HL-60 (cell line): ENCODE measurements at regions not wholly inside any gene's neighbourhood (a gene's known extent, or its start where the extent isn't known, plus 50 kb on each side); places are given as distances from the start of the nearest gene placed in this dataset.

Experiments
- DNase-seq, 2 experiments: peaks; one replicate each; pipeline ENCODE4 v3.0.0-alpha.2; 2010 to 2020; ENCODE audit warnings: low read depth in 1 of 2, low spot score in 1 of 2
- H3K27ac ChIP-seq: fragments of 250-450 bp; sonication (Bioruptor Pico); replicated peaks from 2 replicates; pipeline ENCODE4 v1.5.1; 2020; ENCODE audit warnings: mild to moderate bottlenecking, moderate library complexity
- H3K27me3 ChIP-seq: fragments of 250-450 bp; sonication (Bioruptor Pico); 2 replicates; pipeline ENCODE4 v1.5.1; 2021; ENCODE audit warnings: mild to moderate bottlenecking, moderate library complexity; ENCODE audit not compliant: insufficient read depth, poor library complexity, severe bottlenecking
- H3K4me3 ChIP-seq: replicated peaks from 2 replicates; pipeline ENCODE4 v1.5.1; 2011; ENCODE audit warnings: mild to moderate bottlenecking, control low read depth, low read length; ENCODE audit not compliant: insufficient read depth
- GABPA ChIP-seq: IDR thresholded peaks from 2 replicates; pipeline ENCODE4 v1.6.1; 2012; ENCODE audit warnings: low read depth
- POLR2AphosphoS5 ChIP-seq: IDR thresholded peaks from 2 replicates; pipeline ENCODE4 v1.6.1; 2012; ENCODE audit warnings: low read depth
- SPI1 ChIP-seq: IDR thresholded peaks from 2 replicates; pipeline ENCODE4 v1.6.1; 2012; ENCODE audit warnings: low read depth, mild to moderate bottlenecking, borderline replicate concordance
- TF ChIP-seq, protein P1 (sequence below): IDR thresholded peaks from one replicate; pipeline ENCODE4 v1.5.1; 2011; ENCODE audit warnings: low read length, control low read depth, inconsistent platforms; ENCODE audit not compliant: insufficient read depth
- TF ChIP-seq, protein P2 (sequence below): IDR thresholded peaks from 2 replicates; pipeline ENCODE4 v1.6.1; 2012; ENCODE audit warnings: low read depth; ENCODE audit not compliant: insufficient replicate concordance

DNA sequence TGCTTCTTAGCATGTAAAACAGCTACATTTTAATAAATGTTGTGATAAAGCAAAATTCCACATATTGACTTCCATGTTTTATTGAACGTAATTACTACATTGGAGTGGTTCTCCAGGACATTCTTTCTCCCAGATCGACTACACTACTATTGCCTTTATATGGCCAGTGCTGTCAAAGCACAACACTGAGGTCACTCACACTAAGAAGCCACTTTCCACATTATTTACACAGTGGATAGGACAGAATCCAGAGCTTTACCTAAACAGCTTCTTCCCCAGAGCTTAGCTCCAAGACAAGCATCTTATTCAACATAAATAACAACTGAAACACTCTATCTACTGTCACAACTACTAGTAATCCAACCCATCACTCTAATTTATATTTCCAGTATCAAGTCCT is 73.9 kb upstream of the WDR75 start:
- no peak for DNase-seq
- Histone ChIP-seq H3K4me3 (no peak overlapping the region), H3K27me3 (no peaks in the 10 kb centered on the region), H3K27ac (no peak overlapping the region)
- TF ChIP-seq, protein P1, sequence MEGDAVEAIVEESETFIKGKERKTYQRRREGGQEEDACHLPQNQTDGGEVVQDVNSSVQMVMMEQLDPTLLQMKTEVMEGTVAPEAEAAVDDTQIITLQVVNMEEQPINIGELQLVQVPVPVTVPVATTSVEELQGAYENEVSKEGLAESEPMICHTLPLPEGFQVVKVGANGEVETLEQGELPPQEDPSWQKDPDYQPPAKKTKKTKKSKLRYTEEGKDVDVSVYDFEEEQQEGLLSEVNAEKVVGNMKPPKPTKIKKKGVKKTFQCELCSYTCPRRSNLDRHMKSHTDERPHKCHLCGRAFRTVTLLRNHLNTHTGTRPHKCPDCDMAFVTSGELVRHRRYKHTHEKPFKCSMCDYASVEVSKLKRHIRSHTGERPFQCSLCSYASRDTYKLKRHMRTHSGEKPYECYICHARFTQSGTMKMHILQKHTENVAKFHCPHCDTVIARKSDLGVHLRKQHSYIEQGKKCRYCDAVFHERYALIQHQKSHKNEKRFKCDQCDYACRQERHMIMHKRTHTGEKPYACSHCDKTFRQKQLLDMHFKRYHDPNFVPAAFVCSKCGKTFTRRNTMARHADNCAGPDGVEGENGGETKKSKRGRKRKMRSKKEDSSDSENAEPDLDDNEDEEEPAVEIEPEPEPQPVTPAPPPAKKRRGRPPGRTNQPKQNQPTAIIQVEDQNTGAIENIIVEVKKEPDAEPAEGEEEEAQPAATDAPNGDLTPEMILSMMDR: no peak

DNA sequence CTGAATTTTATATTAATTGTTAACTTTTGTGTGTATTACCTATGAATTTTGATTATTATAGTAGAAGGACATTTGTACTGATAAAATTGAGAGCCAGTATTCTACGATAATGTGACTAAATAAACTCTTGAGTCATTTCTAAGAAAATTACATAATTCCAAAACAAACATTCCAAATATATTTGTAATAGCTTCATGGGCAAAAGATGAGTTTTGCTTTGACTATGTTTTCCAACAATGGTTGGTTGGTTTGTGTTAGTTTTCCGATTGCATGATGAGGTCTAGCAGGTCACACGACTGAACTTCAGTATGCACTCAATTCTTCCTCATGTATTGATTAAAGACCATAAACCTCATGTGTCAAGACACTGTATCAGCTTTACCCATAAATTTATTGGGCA is 71.7 kb upstream of the WDR75 start:
- H3K27ac ChIP-seq: no peak overlapping the region

DNA sequence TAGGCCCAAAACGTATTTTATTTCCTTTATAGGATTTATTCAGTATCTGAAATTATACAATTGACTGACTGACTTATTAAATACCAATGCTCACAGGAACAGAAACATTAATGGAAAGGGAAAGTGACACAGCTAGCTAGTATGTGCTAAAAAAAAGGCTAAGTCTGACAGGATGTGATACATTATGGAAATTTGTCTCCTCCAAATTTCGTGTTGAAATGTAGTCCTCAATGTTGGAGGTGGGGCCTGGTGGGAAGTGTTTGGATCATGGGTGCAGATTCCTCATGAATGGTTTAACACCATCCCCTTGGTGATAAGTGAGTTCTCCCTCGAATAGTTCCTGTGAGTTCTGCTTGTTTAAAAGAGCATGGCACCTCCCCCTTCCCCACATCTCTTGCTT is 70.6 kb upstream of the WDR75 start:
- no peak for DNase-seq
- H3K27me3 ChIP-seq: no peaks in the 10 kb centered on the region
- TF ChIP-seq, protein P2, sequence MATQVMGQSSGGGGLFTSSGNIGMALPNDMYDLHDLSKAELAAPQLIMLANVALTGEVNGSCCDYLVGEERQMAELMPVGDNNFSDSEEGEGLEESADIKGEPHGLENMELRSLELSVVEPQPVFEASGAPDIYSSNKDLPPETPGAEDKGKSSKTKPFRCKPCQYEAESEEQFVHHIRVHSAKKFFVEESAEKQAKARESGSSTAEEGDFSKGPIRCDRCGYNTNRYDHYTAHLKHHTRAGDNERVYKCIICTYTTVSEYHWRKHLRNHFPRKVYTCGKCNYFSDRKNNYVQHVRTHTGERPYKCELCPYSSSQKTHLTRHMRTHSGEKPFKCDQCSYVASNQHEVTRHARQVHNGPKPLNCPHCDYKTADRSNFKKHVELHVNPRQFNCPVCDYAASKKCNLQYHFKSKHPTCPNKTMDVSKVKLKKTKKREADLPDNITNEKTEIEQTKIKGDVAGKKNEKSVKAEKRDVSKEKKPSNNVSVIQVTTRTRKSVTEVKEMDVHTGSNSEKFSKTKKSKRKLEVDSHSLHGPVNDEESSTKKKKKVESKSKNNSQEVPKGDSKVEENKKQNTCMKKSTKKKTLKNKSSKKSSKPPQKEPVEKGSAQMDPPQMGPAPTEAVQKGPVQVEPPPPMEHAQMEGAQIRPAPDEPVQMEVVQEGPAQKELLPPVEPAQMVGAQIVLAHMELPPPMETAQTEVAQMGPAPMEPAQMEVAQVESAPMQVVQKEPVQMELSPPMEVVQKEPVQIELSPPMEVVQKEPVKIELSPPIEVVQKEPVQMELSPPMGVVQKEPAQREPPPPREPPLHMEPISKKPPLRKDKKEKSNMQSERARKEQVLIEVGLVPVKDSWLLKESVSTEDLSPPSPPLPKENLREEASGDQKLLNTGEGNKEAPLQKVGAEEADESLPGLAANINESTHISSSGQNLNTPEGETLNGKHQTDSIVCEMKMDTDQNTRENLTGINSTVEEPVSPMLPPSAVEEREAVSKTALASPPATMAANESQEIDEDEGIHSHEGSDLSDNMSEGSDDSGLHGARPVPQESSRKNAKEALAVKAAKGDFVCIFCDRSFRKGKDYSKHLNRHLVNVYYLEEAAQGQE: no peak
- TF ChIP-seq, protein P1: no peak
- TF ChIP-seq POLR2AphosphoS5 (no peak), GABPA (no peak), SPI1 (no peak)
- no peak overlapping the region for H3K4me3 ChIP-seq
- H3K27ac ChIP-seq: no peak overlapping the region

More for the DNA sequence above, 71.7 kb upstream of the WDR75 start:
- H3K4me3 ChIP-seq: no peak overlapping the region
- DNase-seq: no peak
- TF ChIP-seq, protein P2: no peak
- TF ChIP-seq GABPA (no peak), SPI1 (no peak), POLR2AphosphoS5 (no peak)
- TF ChIP-seq, protein P1: no peak
- H3K27me3 ChIP-seq: no peaks in the 10 kb centered on the region

DNA sequence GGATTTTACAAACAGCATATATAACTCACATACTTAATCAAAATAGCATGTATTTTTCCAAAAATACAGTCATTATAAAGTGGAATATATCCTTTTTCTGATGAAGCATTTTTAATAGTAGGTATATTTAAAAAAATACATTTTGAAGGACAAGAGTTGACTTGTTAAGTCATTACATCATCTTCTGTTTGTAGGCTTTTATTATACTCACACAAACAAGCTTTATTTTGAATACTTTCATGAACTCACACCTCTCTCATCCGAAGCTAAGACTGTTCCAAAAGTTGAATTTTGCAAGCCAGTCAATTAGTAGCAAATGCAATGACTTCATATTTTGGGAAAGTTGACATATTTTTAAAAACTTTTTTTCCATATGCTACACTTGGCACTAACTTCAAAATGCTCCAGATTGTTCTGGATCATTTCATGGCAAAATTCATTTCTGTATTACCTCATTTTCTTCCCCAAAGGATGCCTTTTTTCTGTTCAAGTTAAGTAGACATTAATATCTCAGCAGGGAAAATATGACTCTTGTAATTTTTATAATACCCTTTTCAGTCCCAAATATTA is 68.5 kb upstream of the WDR75 start:
- H3K4me3 ChIP-seq: no peak overlapping the region

More for the DNA sequence above, 68.5 kb upstream of the WDR75 start:
- no peak for DNase-seq
- Histone ChIP-seq H3K27ac (no peak overlapping the region), H3K27me3 (no peaks in the 10 kb centered on the region)
- TF ChIP-seq, protein P2: no peak
- TF ChIP-seq GABPA (no peak), POLR2AphosphoS5 (no peak), SPI1 (no peak)
- TF ChIP-seq, protein P1: no peak
